ENCODE measurements at regions not wholly inside any gene's neighbourhood (a gene's known extent, or its start where the extent isn't known, plus 50 kb on each side); places are given as distances from the start of the nearest gene placed in this dataset.

DNA sequence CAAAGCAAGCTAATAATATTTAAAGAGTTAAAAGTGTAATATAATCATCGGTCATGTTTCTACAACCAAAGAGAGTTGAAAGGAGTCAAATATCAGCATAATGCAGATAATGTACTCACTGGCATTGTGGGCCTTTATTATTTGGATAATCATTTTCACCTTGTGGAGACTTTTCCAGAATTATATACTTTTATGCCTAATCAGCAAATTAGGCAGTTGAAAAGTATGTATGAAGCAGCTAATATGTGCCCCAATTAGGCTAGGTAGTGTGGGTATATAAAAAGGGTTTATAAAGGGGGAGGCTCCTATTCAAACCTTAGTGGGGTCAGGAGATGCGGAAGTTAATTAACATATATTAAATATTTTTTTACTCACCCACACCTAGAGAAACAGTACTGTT is 102.8 kb upstream of the HNRNPU start:
- no peak for TF ChIP-seq CBX3 (IDR thresholded peaks at IDR 0.05; ENCODE audit: borderline replicate concordance, low read depth)
- no peak for TF ChIP-seq EP300 (IDR thresholded peaks at IDR 0.05; ENCODE audit: borderline replicate concordance in 1 of 2, control insufficient read depth in 1 of 2, low read depth in 2 of 2, low read length in 2 of 2)
- TF ChIP-seq, protein P1, sequence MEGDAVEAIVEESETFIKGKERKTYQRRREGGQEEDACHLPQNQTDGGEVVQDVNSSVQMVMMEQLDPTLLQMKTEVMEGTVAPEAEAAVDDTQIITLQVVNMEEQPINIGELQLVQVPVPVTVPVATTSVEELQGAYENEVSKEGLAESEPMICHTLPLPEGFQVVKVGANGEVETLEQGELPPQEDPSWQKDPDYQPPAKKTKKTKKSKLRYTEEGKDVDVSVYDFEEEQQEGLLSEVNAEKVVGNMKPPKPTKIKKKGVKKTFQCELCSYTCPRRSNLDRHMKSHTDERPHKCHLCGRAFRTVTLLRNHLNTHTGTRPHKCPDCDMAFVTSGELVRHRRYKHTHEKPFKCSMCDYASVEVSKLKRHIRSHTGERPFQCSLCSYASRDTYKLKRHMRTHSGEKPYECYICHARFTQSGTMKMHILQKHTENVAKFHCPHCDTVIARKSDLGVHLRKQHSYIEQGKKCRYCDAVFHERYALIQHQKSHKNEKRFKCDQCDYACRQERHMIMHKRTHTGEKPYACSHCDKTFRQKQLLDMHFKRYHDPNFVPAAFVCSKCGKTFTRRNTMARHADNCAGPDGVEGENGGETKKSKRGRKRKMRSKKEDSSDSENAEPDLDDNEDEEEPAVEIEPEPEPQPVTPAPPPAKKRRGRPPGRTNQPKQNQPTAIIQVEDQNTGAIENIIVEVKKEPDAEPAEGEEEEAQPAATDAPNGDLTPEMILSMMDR (IDR thresholded peaks at IDR 0.05 in 2 of 3, conservative IDR thresholded peaks at IDR 0.05 in 1 of 3; ENCODE audit: control insufficient read depth in 2 of 3, extremely low read depth in 1 of 3, insufficient read depth in 1 of 3, low read depth in 3 of 3, low read length in 3 of 3) = no peak
- TF ChIP-seq EZH2 (IDR thresholded peaks at IDR 0.05; ENCODE audit: borderline replicate concordance, control insufficient read depth, low read depth, low read length) = no peak
- TF ChIP-seq YY1 (IDR thresholded peaks at IDR 0.05; ENCODE audit: low read depth, low read length) = no peak
- no peak for TF ChIP-seq POLR2A (IDR thresholded peaks at IDR 0.05; ENCODE audit: low read depth, low read length)
- no peak for TF ChIP-seq FOXM1 (IDR thresholded peaks at IDR 0.05; ENCODE audit: low read depth, low read length)
- TF ChIP-seq SMC3 (IDR thresholded peaks at IDR 0.05; ENCODE audit: borderline replicate concordance, low read length) = no peak
- no peak for TF ChIP-seq HCFC1 (IDR thresholded peaks at IDR 0.05; ENCODE audit: low read length)
- no peak for TF ChIP-seq CREM (IDR thresholded peaks at IDR 0.05; ENCODE audit: low read depth)
- TF ChIP-seq HDGF (IDR thresholded peaks at IDR 0.05) = no peak
- TF ChIP-seq, protein P2, sequence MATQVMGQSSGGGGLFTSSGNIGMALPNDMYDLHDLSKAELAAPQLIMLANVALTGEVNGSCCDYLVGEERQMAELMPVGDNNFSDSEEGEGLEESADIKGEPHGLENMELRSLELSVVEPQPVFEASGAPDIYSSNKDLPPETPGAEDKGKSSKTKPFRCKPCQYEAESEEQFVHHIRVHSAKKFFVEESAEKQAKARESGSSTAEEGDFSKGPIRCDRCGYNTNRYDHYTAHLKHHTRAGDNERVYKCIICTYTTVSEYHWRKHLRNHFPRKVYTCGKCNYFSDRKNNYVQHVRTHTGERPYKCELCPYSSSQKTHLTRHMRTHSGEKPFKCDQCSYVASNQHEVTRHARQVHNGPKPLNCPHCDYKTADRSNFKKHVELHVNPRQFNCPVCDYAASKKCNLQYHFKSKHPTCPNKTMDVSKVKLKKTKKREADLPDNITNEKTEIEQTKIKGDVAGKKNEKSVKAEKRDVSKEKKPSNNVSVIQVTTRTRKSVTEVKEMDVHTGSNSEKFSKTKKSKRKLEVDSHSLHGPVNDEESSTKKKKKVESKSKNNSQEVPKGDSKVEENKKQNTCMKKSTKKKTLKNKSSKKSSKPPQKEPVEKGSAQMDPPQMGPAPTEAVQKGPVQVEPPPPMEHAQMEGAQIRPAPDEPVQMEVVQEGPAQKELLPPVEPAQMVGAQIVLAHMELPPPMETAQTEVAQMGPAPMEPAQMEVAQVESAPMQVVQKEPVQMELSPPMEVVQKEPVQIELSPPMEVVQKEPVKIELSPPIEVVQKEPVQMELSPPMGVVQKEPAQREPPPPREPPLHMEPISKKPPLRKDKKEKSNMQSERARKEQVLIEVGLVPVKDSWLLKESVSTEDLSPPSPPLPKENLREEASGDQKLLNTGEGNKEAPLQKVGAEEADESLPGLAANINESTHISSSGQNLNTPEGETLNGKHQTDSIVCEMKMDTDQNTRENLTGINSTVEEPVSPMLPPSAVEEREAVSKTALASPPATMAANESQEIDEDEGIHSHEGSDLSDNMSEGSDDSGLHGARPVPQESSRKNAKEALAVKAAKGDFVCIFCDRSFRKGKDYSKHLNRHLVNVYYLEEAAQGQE (IDR thresholded peaks at IDR 0.05; ENCODE audit: low read depth, low read length) = no peak
- TF ChIP-seq, protein P3, sequence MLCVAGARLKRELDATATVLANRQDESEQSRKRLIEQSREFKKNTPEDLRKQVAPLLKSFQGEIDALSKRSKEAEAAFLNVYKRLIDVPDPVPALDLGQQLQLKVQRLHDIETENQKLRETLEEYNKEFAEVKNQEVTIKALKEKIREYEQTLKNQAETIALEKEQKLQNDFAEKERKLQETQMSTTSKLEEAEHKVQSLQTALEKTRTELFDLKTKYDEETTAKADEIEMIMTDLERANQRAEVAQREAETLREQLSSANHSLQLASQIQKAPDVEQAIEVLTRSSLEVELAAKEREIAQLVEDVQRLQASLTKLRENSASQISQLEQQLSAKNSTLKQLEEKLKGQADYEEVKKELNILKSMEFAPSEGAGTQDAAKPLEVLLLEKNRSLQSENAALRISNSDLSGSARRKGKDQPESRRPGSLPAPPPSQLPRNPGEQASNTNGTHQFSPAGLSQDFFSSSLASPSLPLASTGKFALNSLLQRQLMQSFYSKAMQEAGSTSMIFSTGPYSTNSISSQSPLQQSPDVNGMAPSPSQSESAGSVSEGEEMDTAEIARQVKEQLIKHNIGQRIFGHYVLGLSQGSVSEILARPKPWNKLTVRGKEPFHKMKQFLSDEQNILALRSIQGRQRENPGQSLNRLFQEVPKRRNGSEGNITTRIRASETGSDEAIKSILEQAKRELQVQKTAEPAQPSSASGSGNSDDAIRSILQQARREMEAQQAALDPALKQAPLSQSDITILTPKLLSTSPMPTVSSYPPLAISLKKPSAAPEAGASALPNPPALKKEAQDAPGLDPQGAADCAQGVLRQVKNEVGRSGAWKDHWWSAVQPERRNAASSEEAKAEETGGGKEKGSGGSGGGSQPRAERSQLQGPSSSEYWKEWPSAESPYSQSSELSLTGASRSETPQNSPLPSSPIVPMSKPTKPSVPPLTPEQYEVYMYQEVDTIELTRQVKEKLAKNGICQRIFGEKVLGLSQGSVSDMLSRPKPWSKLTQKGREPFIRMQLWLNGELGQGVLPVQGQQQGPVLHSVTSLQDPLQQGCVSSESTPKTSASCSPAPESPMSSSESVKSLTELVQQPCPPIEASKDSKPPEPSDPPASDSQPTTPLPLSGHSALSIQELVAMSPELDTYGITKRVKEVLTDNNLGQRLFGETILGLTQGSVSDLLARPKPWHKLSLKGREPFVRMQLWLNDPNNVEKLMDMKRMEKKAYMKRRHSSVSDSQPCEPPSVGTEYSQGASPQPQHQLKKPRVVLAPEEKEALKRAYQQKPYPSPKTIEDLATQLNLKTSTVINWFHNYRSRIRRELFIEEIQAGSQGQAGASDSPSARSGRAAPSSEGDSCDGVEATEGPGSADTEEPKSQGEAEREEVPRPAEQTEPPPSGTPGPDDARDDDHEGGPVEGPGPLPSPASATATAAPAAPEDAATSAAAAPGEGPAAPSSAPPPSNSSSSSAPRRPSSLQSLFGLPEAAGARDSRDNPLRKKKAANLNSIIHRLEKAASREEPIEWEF (IDR thresholded peaks at IDR 0.05; ENCODE audit: insufficient replicate concordance, low read depth, low read length) = no peak
